ENCODE measurements at regions not wholly inside any gene's neighbourhood (a gene's known extent, or its start where the extent isn't known, plus 50 kb on each side); places are given as distances from the start of the nearest gene placed in this dataset.

DNA sequence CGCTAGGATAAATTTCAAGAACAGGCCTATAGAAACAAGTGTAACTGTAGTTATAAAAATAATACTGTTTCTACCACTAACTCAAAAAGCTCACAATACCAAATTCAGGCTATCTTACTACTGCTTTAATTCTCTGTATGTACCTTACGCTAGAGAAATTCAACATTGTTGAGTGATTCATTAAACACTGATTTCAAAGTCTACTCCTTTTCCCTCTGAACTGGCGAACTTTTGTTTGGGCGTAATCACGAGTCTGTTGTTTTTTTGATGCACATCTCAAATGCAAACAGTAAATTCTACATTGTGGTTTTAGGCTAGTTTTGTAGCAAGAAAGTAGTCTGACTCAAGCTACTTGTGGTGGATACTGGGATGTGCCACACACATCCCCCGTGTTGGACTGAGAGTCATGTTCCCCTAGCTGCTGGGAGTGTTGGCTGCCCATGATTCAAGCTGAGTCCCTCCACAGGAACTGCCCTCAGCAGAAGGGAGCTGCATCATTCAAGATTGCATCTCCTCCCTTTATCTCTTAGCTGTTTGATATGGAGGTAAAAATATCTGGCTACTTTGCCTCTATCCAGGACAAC lies 406.1 kb downstream of the RAPGEF2 start:
- TF ChIP-seq ZFX (IDR thresholded peaks at IDR 0.05; ENCODE audit: borderline replicate concordance), result no peak
- TF ChIP-seq, protein P1, sequence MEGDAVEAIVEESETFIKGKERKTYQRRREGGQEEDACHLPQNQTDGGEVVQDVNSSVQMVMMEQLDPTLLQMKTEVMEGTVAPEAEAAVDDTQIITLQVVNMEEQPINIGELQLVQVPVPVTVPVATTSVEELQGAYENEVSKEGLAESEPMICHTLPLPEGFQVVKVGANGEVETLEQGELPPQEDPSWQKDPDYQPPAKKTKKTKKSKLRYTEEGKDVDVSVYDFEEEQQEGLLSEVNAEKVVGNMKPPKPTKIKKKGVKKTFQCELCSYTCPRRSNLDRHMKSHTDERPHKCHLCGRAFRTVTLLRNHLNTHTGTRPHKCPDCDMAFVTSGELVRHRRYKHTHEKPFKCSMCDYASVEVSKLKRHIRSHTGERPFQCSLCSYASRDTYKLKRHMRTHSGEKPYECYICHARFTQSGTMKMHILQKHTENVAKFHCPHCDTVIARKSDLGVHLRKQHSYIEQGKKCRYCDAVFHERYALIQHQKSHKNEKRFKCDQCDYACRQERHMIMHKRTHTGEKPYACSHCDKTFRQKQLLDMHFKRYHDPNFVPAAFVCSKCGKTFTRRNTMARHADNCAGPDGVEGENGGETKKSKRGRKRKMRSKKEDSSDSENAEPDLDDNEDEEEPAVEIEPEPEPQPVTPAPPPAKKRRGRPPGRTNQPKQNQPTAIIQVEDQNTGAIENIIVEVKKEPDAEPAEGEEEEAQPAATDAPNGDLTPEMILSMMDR (IDR thresholded peaks at IDR 0.05), result no peak
- no peak overlapping the region for H3K27ac ChIP-seq

DNA sequence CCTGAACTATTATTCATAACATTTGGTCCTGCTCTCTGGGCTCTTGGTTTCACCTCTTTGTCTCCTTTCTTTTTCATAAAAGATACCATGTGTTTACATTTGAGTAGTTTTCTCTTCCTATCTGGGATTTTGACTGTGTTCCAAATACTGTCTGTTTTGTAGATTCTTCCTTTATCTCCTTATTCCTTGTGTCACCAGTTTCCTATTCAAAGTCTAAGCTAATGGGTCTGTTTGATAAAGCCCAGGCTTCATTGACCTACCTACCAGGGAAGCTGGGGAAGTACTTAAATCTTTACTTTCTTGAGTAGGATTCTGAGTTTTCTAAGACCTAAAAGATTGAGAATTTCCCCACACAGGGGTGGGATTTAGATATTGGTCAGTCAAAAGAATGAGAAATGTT lies 409.5 kb downstream of the RAPGEF2 start:
- TF ChIP-seq ZFX (IDR thresholded peaks at IDR 0.05; ENCODE audit: borderline replicate concordance), result no peak
- TF ChIP-seq, protein P1 (IDR thresholded peaks at IDR 0.05), result no peak

DNA sequence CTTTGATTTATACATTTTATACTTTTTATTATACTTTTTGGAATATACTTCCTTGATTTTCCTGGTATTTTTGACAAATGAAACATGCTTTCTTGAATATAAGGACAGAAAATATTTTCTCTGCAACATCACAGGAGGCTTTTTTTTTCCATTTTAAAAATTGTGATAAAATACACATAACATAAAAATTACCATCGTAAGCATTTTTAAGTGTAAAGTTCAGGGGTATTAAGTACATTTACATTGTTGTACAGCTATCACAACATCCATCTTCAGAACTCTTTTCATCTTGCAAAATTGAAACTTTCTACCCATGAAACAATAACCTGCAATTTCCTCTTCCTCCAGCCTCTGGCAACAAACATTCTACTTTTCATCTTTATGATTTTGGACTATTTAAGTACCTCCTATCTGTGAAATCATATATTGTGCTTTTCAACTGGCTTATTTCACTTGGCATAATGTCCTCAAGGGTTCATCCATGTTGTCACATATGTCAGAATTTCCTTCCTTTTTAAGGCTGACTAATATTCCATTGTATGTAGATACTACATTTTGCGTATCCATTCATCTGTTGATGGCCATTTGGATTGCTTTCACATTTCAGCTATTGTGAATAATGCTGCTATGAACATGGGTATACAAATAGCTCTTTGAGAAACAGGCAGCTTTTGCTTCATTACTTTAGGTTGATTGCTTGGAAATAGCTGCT lies 412.6 kb downstream of the RAPGEF2 start:
- no peak overlapping the region for H3K27ac ChIP-seq
- TF ChIP-seq, protein P1 (IDR thresholded peaks at IDR 0.05), result no peak
- TF ChIP-seq ZFX (IDR thresholded peaks at IDR 0.05; ENCODE audit: borderline replicate concordance), result no peak

More for the DNA sequence above, 409.5 kb downstream of the RAPGEF2 start:
- H3K27ac ChIP-seq, result no peak overlapping the region

DNA sequence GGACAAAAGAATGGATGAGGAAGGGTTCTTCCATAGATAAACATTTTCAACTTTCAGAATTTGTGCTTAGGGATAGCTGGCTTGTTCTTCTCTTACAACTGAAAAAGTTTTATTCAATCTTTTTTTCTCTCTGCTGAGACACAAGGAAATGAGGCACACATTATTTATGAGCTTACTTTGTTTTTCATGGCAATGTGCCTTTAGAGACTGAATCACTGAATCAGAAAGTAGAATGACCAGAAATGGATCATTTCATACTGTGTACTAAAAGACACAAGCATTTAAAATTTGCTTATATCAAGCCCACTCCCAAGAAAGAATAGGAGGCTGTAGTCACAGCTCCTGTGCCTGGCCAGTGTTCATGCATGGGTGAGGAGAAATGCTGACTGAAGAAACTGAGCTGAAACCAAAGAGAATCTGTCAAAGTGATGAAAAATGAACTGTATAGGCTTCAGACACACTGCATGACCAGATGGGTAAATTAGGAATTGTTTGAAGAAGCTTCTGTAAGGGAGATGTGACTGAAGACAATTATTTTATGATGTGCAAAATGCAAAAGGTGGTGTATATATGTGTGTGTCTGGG lies 413.8 kb downstream of the RAPGEF2 start:
- TF ChIP-seq, protein P1 (IDR thresholded peaks at IDR 0.05), result no peak
- TF ChIP-seq ZFX (IDR thresholded peaks at IDR 0.05; ENCODE audit: borderline replicate concordance), result no peak
- H3K27ac ChIP-seq, result no peak overlapping the region

DNA sequence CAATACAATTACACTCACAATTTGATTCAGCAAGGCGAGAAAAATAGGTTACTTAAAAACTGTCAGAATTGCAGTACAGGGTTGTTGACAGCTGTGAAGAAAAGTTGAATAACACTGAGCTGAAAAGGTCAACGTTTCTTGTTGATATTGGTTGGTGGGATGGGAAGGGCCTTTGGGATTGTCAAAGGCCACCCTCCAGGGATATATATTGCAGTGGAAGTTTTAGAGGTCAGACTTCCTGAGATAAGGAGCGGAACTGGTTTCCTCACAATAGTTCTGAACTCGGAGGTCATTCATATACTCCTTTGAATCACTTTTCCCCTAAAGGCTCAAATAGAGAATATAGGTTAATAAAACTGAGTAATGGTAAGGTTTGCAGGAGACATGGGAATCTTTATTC lies 417.2 kb downstream of the RAPGEF2 start:
- no peak for TF ChIP-seq ZFX (IDR thresholded peaks at IDR 0.05; ENCODE audit: borderline replicate concordance)

DNA sequence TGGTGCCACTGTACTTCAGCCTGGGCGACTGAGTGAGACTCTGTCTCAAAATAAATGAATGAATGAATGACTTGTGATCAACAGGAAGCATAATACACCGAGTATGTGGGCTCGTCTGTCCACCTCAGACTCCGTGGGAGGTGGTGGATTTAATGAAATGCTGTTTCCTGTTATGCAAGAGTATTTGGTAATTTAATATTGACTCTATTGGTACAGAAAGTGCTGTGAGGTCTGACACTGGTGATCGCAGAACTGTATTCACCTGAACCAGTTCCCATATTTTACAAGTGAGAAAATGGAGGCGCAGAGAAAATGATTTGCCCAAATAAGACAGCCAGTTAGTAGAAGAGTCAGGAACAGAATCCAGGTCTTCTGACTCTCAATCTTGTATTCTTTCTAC lies 423.3 kb downstream of the RAPGEF2 start:
- TF ChIP-seq, protein P1 (IDR thresholded peaks at IDR 0.05), result no peak
- no peak for TF ChIP-seq ZFX (IDR thresholded peaks at IDR 0.05; ENCODE audit: borderline replicate concordance)
- H3K27ac ChIP-seq, result no peak overlapping the region

More for the DNA sequence above, 417.2 kb downstream of the RAPGEF2 start:
- no peak overlapping the region for H3K27ac ChIP-seq

DNA sequence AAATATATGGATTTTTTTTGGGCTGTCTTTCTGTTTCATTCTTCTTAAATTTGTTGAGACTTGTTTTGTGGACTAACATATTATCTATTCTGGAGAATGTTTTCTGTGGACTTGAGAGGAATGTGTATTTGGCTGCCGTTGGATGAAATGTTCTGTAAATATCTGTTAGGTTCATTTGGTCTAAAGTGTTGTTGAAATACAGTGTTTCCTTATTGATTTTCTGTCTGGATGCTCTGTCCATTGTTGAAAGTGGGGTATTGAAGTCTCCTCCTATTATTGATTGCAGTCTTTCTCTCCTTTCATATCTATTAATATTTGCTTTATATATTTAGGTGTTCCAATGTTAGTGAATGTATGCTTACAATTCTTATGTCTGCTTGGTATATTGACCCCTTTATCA lies 431.8 kb downstream of the RAPGEF2 start:
- TF ChIP-seq ZFX (IDR thresholded peaks at IDR 0.05; ENCODE audit: borderline replicate concordance), result no peak
- TF ChIP-seq, protein P1 (IDR thresholded peaks at IDR 0.05), result no peak
- H3K27ac ChIP-seq, result no peak overlapping the region

Data from 22Rv1 (cell line).